ENCODE measurements at regions not wholly inside any gene's neighbourhood (a gene's known extent, or its start where the extent isn't known, plus 50 kb on each side); places are given as distances from the start of the nearest gene placed in this dataset.
"Not testable (repeated sequence)": the region's sequence is repeated elsewhere in the genome, so short reads cannot be mapped to it uniquely, and the experiment has no call there.

GRCh38 chr6:68200929-68201328, 434.2 kb upstream of the ADGRB3 start:
- no peak overlapping the region for H3K27ac ChIP-seq (replicated peaks)
- intact Hi-C loops (cut with micrococcal nuclease), result no loop called here
- H3K9me3 ChIP-seq (replicated peaks), result peaks cover 40% of the 10 kb centered on the region
- H3K4me3 ChIP-seq, result no peak overlapping the region
- no peaks in the 10 kb centered on the region for H3K4me1 ChIP-seq
- H3K36me3 ChIP-seq, result no peaks in the 10 kb centered on the region
- no peaks in the 10 kb centered on the region for H3K27me3 ChIP-seq (ENCODE audit: low read depth)
- DNase-seq, result no peak
- TF ChIP-seq CTCF (IDR thresholded peaks at IDR 0.05; ENCODE audit: borderline replicate concordance), result no peak

- Histone ChIP-seq H3K9me3 (replicated peaks) (peaks cover 31% of the 10 kb centered on the region), H3K4me3 (no peak overlapping the region), H3K27me3 (ENCODE audit: low read depth) (no peaks in the 10 kb centered on the region), H3K36me3 (no peaks in the 10 kb centered on the region), H3K27ac (replicated peaks) (no peak overlapping the region), H3K4me1 (no peaks in the 10 kb centered on the region)
- TF ChIP-seq CTCF (IDR thresholded peaks at IDR 0.05; ENCODE audit: borderline replicate concordance), result no peak
- no peak for DNase-seq
- intact Hi-C loops (cut with micrococcal nuclease), result no loop called here
Observed at GRCh38 chr6:68197356-68197755, 437.7 kb upstream of the ADGRB3 start.

- Histone ChIP-seq H3K36me3 (no peaks in the 10 kb centered on the region), H3K4me3 (no peak overlapping the region), H3K9me3 (replicated peaks) (peaks cover 29% of the 10 kb centered on the region), H3K27ac (replicated peaks) (no peak overlapping the region), H3K4me1 (no peaks in the 10 kb centered on the region), H3K27me3 (ENCODE audit: low read depth) (no peaks in the 10 kb centered on the region)
- TF ChIP-seq CTCF (IDR thresholded peaks at IDR 0.05; ENCODE audit: borderline replicate concordance), result no peak
- intact Hi-C loops (cut with micrococcal nuclease), result no loop called here
- DNase-seq, result no peak
Observed at GRCh38 chr6:68196645-68197044, 438.4 kb upstream of the ADGRB3 start.

- H3K27me3 ChIP-seq (ENCODE audit: low read depth); intact Hi-C loops (cut with micrococcal nuclease); H3K36me3 ChIP-seq; H3K4me3 ChIP-seq; H3K4me1 ChIP-seq; H3K27ac ChIP-seq (replicated peaks); DNase-seq: not testable (repeated sequence)
- peaks cover 22% of the 10 kb centered on the region for H3K9me3 ChIP-seq (replicated peaks)
Observed at GRCh38 chr6:68195753-68196152, 439.3 kb upstream of the ADGRB3 start.

GRCh38 chr6:68194846-68195478, 440.1 kb upstream of the ADGRB3 start:
- H3K9me3 ChIP-seq (replicated peaks), result peaks cover 14% of the 10 kb centered on the region
- no peaks in the 10 kb centered on the region for H3K4me1 ChIP-seq
- intact Hi-C loops (cut with micrococcal nuclease), result no loop called here
- H3K4me3 ChIP-seq, result no peak overlapping the region
- H3K27ac ChIP-seq (replicated peaks), result no peak overlapping the region
- no peak for TF ChIP-seq CTCF (IDR thresholded peaks at IDR 0.05; ENCODE audit: borderline replicate concordance)
- H3K36me3 ChIP-seq, result no peaks in the 10 kb centered on the region
- H3K27me3 ChIP-seq (ENCODE audit: low read depth), result no peaks in the 10 kb centered on the region
- no peak for DNase-seq

- no peaks in the 10 kb centered on the region for H3K4me1 ChIP-seq
- H3K27ac ChIP-seq (replicated peaks), result no peak overlapping the region
- DNase-seq, result no peak
- TF ChIP-seq CTCF (IDR thresholded peaks at IDR 0.05; ENCODE audit: borderline replicate concordance), result no peak
- H3K4me3 ChIP-seq, result no peak overlapping the region
- intact Hi-C loops (cut with micrococcal nuclease), result no loop called here
- peaks cover 3% of the 10 kb centered on the region for H3K9me3 ChIP-seq (replicated peaks)
- H3K36me3 ChIP-seq, result no peaks in the 10 kb centered on the region
- H3K27me3 ChIP-seq (ENCODE audit: low read depth), result no peaks in the 10 kb centered on the region
Observed at GRCh38 chr6:68192988-68193387, 442.1 kb upstream of the ADGRB3 start.

All from left ventricle myocardium inferior (tissue), 1 donor.